ENCODE measurements at regions not wholly inside any gene's neighbourhood (a gene's known extent, or its start where the extent isn't known, plus 50 kb on each side); places are given as distances from the start of the nearest gene placed in this dataset.

GRCh38 chr2:220332886-220333285 is 705.5 kb downstream of the SLC4A3 start:
- Histone ChIP-seq H3K27ac (ENCODE audit: extremely low read depth, low read depth, low read length) (no peak overlapping the region), H3K36me3 (ENCODE audit: control insufficient read depth in 2 of 2, insufficient read depth in 1 of 2, low read length in 2 of 2) (no peaks in the 10 kb centered on the region), H3K9me3 (ENCODE audit: control insufficient read depth, insufficient read depth, low read depth, low read length) (no peaks in the 10 kb centered on the region), H3K4me3 (ENCODE audit: low read depth, low read length) (no peak overlapping the region), H3K4me1 (ENCODE audit: control insufficient read depth, insufficient read depth, low read length) (no peaks in the 10 kb centered on the region)
- no peak for TF ChIP-seq ZNF394 (tag by site-specific recombination; IDR thresholded peaks at IDR 0.05; ENCODE audit: borderline replicate concordance)
- TF ChIP-seq ZNF777 (tag by site-specific recombination; IDR thresholded peaks at IDR 0.05; ENCODE audit: borderline replicate concordance): no peak
- TF ChIP-seq ZNF37A (tag by site-specific recombination; IDR thresholded peaks at IDR 0.05): no peak
- TF ChIP-seq SP7 (tag by site-specific recombination; IDR thresholded peaks at IDR 0.05): no peak
- TF ChIP-seq ZNF785 (tag by site-specific recombination; IDR thresholded peaks at IDR 0.05): no peak
- no peak for TF ChIP-seq ZNF280D (tag by site-specific recombination; IDR thresholded peaks at IDR 0.05)
- TF ChIP-seq ATF2 (tag by site-specific recombination; IDR thresholded peaks at IDR 0.05; ENCODE audit: low read depth): no peak
- TF ChIP-seq HOXC10 (CRISPR knock-in tag; IDR thresholded peaks at IDR 0.05): no peak
- TF ChIP-seq, protein P1, sequence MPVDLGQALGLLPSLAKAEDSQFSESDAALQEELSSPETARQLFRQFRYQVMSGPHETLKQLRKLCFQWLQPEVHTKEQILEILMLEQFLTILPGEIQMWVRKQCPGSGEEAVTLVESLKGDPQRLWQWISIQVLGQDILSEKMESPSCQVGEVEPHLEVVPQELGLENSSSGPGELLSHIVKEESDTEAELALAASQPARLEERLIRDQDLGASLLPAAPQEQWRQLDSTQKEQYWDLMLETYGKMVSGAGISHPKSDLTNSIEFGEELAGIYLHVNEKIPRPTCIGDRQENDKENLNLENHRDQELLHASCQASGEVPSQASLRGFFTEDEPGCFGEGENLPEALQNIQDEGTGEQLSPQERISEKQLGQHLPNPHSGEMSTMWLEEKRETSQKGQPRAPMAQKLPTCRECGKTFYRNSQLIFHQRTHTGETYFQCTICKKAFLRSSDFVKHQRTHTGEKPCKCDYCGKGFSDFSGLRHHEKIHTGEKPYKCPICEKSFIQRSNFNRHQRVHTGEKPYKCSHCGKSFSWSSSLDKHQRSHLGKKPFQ (tag by site-specific recombination; IDR thresholded peaks at IDR 0.05): no peak
- no peak for TF ChIP-seq ZSCAN5A (tag by site-specific recombination; IDR thresholded peaks at IDR 0.05)
- no peak for TF ChIP-seq ZNF148 (tag by site-specific recombination; IDR thresholded peaks at IDR 0.05; ENCODE audit: borderline replicate concordance)
- TF ChIP-seq ZNF529 (tag by site-specific recombination; IDR thresholded peaks at IDR 0.05; ENCODE audit: insufficient replicate concordance): no peak
- TF ChIP-seq, protein P2, sequence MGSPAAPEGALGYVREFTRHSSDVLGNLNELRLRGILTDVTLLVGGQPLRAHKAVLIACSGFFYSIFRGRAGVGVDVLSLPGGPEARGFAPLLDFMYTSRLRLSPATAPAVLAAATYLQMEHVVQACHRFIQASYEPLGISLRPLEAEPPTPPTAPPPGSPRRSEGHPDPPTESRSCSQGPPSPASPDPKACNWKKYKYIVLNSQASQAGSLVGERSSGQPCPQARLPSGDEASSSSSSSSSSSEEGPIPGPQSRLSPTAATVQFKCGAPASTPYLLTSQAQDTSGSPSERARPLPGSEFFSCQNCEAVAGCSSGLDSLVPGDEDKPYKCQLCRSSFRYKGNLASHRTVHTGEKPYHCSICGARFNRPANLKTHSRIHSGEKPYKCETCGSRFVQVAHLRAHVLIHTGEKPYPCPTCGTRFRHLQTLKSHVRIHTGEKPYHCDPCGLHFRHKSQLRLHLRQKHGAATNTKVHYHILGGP (tag by site-specific recombination; IDR thresholded peaks at IDR 0.05): no peak
- no peak for TF ChIP-seq ZNF843 (tag by site-specific recombination; IDR thresholded peaks at IDR 0.05)
- no peak for TF ChIP-seq ZNF138 (tag by site-specific recombination; IDR thresholded peaks at IDR 0.05; ENCODE audit: borderline replicate concordance)
- TF ChIP-seq SCRT2 (tag by site-specific recombination; IDR thresholded peaks at IDR 0.05): no peak
- TF ChIP-seq ZNF16 (tag by site-specific recombination; IDR thresholded peaks at IDR 0.05; ENCODE audit: low read depth): no peak
- TF ChIP-seq ZNF600 (tag by site-specific recombination; IDR thresholded peaks at IDR 0.05): no peak
- CTCF ChIA-PET: no interaction called here
- POLR2A ChIA-PET: no interaction called here
